Astrocyte of the spinal cord (primary cell): ENCODE measurements at regions not wholly inside any gene's neighbourhood (a gene's known extent, or its start where the extent isn't known, plus 50 kb on each side); places are given as distances from the start of the nearest gene placed in this dataset.

Experiments
- DNase-seq: peaks from one replicate; pipeline ENCODE4 v3.0.0; 2011; ENCODE audit warnings: low read depth, low spot score
- H3K4me3 ChIP-seq: 2 replicates; pipeline ENCODE4 v1.5.1; 2011; ENCODE audit warnings: low read depth, mild to moderate bottlenecking, low read length, moderate library complexity
- in situ Hi-C: cut with HindIII; loops from 2 replicates; pipeline ENCODE4 v1.10.0; 2017; ENCODE audit warnings: low sequenced_read_pairs
- TF ChIP-seq, protein P1 (sequence below): IDR thresholded peaks from 2 replicates; pipeline ENCODE4 v1.5.1; 2012; ENCODE audit warnings: low read depth, mild to moderate bottlenecking, low read length, inconsistent platforms

DNA sequence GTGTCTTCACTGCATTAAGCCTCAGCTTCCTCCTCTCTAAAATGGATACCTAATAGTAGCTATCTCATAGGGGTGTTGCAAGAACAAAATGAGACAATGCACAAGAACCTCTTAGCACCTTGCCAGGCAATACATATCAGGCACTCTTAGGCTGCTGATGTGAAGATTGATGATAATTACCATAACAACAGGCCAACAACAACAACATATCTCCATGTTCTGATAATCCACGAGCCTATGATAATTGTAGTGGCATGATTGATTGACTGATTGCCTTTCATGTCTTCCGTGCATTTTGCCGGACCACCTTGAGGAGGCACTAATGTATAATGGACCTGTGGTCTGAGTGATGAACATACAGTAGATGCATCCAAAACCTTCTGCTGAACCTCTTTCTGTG is 50.7 kb upstream of the WSCD2 start:
- no peak for DNase-seq
- in situ Hi-C loops, result no loop called here
- TF ChIP-seq, protein P1, sequence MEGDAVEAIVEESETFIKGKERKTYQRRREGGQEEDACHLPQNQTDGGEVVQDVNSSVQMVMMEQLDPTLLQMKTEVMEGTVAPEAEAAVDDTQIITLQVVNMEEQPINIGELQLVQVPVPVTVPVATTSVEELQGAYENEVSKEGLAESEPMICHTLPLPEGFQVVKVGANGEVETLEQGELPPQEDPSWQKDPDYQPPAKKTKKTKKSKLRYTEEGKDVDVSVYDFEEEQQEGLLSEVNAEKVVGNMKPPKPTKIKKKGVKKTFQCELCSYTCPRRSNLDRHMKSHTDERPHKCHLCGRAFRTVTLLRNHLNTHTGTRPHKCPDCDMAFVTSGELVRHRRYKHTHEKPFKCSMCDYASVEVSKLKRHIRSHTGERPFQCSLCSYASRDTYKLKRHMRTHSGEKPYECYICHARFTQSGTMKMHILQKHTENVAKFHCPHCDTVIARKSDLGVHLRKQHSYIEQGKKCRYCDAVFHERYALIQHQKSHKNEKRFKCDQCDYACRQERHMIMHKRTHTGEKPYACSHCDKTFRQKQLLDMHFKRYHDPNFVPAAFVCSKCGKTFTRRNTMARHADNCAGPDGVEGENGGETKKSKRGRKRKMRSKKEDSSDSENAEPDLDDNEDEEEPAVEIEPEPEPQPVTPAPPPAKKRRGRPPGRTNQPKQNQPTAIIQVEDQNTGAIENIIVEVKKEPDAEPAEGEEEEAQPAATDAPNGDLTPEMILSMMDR, result no peak
- H3K4me3 ChIP-seq, result no peak overlapping the region
